ENCODE measurements at regions not wholly inside any gene's neighbourhood (a gene's known extent, or its start where the extent isn't known, plus 50 kb on each side); places are given as distances from the start of the nearest gene placed in this dataset.

DNA sequence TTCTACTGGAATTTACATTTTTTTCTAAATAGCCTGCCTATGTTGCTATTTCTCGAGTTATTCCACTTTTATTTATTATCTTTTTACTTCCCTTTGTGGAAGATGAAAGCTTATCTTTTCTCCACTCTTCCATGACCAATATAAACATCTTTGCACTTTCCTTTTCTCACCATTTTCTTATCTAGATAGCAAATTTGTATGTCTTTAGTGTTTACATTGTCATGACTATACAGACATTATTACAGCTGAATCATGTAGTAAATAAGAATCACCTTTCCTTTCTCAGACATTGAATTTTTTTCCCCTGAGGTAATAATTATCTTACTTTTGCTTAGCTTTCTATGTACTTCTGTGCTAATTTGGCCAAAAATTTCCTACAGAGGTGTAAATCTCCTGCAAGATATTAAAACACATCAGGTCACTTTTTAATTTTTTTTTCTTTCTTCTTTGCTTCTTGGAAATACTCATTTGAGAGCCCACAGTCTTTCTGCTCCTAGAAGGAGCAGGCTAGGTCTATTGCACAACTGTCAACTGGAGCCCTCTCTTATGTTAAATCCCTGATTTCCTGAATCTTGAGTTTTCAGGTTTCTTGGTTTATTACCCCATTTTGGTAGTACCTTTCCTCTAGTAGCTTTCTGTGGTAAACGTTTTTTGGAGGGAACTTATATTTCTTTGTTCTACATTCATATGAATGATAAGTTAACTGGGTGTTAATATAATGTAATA, 109.0 kb upstream of the ATP2B1 start:
- no peak for DNase-seq (ENCODE audit: low read depth)
- TF ChIP-seq, protein P1, sequence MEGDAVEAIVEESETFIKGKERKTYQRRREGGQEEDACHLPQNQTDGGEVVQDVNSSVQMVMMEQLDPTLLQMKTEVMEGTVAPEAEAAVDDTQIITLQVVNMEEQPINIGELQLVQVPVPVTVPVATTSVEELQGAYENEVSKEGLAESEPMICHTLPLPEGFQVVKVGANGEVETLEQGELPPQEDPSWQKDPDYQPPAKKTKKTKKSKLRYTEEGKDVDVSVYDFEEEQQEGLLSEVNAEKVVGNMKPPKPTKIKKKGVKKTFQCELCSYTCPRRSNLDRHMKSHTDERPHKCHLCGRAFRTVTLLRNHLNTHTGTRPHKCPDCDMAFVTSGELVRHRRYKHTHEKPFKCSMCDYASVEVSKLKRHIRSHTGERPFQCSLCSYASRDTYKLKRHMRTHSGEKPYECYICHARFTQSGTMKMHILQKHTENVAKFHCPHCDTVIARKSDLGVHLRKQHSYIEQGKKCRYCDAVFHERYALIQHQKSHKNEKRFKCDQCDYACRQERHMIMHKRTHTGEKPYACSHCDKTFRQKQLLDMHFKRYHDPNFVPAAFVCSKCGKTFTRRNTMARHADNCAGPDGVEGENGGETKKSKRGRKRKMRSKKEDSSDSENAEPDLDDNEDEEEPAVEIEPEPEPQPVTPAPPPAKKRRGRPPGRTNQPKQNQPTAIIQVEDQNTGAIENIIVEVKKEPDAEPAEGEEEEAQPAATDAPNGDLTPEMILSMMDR (IDR thresholded peaks at IDR 0.05; ENCODE audit: insufficient read depth, low read depth, low read length): no peak
- ChIA-PET CTCF (interaction anchor here (0.6 kb wide), 2 partner anchors 270 to 709 kb away, joined by 3 to 4 read pairs; no protein-coding TSS in a partner anchor), POLR2A (no interaction called here)
- Histone ChIP-seq H3K4me3 (ENCODE audit: low read depth, low read length) (no peak overlapping the region), H3K27me3 (ENCODE audit: control insufficient read depth, insufficient read depth, low read length) (no peaks in the 10 kb centered on the region), H3K36me3 (ENCODE audit: control insufficient read depth, insufficient read depth, low read length) (no peaks in the 10 kb centered on the region)

DNA sequence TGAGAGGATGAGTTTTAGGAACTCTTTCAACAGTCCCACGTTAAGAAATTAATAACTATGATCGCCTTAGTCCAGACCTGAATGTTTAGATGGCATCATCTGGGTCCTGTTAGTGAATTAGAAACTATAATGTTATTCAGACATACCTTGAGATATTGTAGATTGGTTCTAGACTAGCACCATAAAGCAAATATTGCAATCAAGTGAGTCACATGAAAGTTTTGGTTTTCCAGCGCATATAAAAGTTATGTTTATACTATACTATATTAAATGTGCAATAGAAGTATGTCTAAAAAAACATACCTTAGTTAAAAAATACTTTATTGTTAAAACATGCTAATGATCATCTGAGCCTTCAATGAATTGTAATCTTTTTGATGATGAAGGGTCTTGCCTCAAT, 106.6 kb upstream of the ATP2B1 start:
- TF ChIP-seq, protein P1 (IDR thresholded peaks at IDR 0.05; ENCODE audit: insufficient read depth, low read depth, low read length): no peak
- Histone ChIP-seq H3K36me3 (ENCODE audit: control insufficient read depth, insufficient read depth, low read length) (no peaks in the 10 kb centered on the region), H3K4me3 (ENCODE audit: low read depth, low read length) (no peak overlapping the region), H3K27me3 (ENCODE audit: control insufficient read depth, insufficient read depth, low read length) (no peaks in the 10 kb centered on the region)
- no peak for DNase-seq (ENCODE audit: low read depth)
- CTCF ChIA-PET: no interaction called here
- POLR2A ChIA-PET: no interaction called here

DNA sequence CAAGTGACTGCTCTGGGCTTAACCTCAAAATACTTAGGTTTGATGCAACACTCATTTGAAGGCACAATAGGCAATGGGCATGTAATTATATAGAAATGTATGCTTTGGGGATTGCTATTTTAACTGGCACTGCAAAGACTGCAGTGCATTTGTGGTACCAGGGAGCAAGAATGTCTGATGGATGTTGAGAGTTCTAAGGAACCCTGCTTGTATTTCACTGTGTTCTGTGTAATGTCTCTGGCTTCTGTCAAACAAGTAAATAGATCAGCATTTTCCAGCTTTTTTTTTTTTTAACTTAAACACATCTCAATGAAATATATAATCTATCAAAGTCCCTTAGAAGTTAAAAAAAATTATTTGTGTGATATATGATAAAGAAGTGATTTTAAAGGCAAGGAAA, 94.8 kb upstream of the ATP2B1 start:
- no peak for DNase-seq (ENCODE audit: low read depth)
- ChIA-PET POLR2A (no interaction called here), CTCF (interaction anchor here (0.6 kb wide), 1 partner anchor 9 kb away, joined by 3 read pairs; no protein-coding TSS in a partner anchor)
- H3K4me3 ChIP-seq (ENCODE audit: low read depth, low read length): no peak overlapping the region
- no peaks in the 10 kb centered on the region for H3K27me3 ChIP-seq (ENCODE audit: control insufficient read depth, insufficient read depth, low read length)
- no peaks in the 10 kb centered on the region for H3K36me3 ChIP-seq (ENCODE audit: control insufficient read depth, insufficient read depth, low read length)
- TF ChIP-seq, protein P1 (IDR thresholded peaks at IDR 0.05; ENCODE audit: insufficient read depth, low read depth, low read length): no peak

DNA sequence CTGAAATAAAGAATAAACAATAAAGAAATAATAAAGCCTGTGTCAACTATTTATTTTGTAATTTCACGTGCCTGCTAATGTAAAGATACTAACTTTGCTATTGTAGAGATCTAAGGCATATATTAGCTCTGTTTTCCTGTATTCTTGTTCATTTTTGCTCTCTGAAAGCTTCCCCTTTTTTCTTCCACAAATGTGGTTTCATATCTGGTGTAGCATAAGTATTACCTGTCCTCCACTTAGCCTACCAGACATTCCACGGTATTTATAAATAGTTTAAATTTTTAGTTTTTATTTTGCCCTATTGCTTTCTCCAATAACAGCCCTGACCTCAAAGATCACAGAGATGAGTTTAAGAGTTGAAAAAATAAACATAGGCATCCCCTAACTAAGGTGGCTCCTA, 92.6 kb upstream of the ATP2B1 start:
- H3K36me3 ChIP-seq (ENCODE audit: control insufficient read depth, insufficient read depth, low read length): no peaks in the 10 kb centered on the region
- ChIA-PET CTCF (no interaction called here), POLR2A (no interaction called here)
- DNase-seq (ENCODE audit: low read depth): no peak
- TF ChIP-seq, protein P1 (IDR thresholded peaks at IDR 0.05; ENCODE audit: insufficient read depth, low read depth, low read length): no peak
- no peak overlapping the region for H3K4me3 ChIP-seq (ENCODE audit: low read depth, low read length)
- H3K27me3 ChIP-seq (ENCODE audit: control insufficient read depth, insufficient read depth, low read length): no peaks in the 10 kb centered on the region

DNA sequence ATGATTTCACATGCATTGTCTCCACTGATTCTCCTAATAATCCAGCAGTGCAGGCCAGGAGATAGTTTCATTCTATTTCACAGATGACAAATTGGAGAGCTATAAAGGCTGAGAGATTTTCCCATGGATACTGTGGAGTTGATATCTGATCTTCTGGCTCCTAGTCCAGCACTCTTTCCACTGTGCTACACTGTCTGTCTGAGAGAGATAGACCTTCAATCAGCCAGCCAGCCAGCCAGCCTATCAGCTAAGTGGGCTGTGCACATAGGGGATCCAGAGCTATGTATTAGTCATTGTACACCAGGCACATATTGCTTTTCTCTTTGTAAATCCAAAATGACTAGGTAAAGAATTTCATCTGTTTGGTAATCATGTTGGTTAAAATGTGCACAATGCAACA, 91.8 kb upstream of the ATP2B1 start:
- H3K36me3 ChIP-seq (ENCODE audit: control insufficient read depth, insufficient read depth, low read length): no peaks in the 10 kb centered on the region
- DNase-seq (ENCODE audit: low read depth): no peak
- CTCF ChIA-PET: interaction anchor here (0.7 kb wide), 2 partner anchors 33 to 1376 kb away, joined by 3 read pairs; no protein-coding TSS in a partner anchor
- POLR2A ChIA-PET: no interaction called here
- TF ChIP-seq, protein P1 (IDR thresholded peaks at IDR 0.05; ENCODE audit: insufficient read depth, low read depth, low read length): no peak
- no peak overlapping the region for H3K4me3 ChIP-seq (ENCODE audit: low read depth, low read length)
- no peaks in the 10 kb centered on the region for H3K27me3 ChIP-seq (ENCODE audit: control insufficient read depth, insufficient read depth, low read length)

Data from BJ (cell line).